ENCODE measurements at regions not wholly inside any gene's neighbourhood (a gene's known extent, or its start where the extent isn't known, plus 50 kb on each side); places are given as distances from the start of the nearest gene placed in this dataset.

DNA sequence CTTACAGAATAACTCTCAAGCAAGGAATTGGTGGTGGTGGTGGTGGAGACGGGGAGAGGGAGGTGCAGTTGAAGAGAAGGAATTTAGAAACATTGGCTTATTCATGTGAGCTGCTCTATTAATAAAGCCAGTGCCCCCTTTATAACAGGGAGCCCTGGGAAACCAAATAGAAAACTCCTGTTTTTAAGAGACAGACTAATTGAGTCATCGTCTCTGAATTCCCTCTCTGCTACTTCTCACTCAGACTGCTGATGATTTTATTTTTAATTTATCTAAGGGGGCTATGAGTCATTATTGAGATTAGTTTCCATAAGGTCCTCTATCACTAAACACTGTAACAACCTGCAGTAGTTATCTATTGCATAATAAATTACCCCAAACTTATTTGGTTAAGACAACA lies 145.9 kb upstream of the GALNT15 start:
- TF ChIP-seq, protein P1, sequence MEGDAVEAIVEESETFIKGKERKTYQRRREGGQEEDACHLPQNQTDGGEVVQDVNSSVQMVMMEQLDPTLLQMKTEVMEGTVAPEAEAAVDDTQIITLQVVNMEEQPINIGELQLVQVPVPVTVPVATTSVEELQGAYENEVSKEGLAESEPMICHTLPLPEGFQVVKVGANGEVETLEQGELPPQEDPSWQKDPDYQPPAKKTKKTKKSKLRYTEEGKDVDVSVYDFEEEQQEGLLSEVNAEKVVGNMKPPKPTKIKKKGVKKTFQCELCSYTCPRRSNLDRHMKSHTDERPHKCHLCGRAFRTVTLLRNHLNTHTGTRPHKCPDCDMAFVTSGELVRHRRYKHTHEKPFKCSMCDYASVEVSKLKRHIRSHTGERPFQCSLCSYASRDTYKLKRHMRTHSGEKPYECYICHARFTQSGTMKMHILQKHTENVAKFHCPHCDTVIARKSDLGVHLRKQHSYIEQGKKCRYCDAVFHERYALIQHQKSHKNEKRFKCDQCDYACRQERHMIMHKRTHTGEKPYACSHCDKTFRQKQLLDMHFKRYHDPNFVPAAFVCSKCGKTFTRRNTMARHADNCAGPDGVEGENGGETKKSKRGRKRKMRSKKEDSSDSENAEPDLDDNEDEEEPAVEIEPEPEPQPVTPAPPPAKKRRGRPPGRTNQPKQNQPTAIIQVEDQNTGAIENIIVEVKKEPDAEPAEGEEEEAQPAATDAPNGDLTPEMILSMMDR (conservative IDR thresholded peaks at IDR 0.05): no peak
- H3K27ac ChIP-seq: no peak overlapping the region

- H3K27ac ChIP-seq: no peak overlapping the region
- TF ChIP-seq, protein P1 (conservative IDR thresholded peaks at IDR 0.05): no peak
These were observed 144.1 kb upstream of the GALNT15 start for GRCh38 chr3:16030342-16030741.

- TF ChIP-seq, protein P1 (conservative IDR thresholded peaks at IDR 0.05): no peak
- no peak overlapping the region for H3K27ac ChIP-seq
These were observed 143.0 kb upstream of the GALNT15 start for GRCh38 chr3:16031434-16031833.

GRCh38 chr3:16033889-16034687 lies 140.4 kb upstream of the GALNT15 start:
- TF ChIP-seq, protein P1 (conservative IDR thresholded peaks at IDR 0.05): no peak

DNA sequence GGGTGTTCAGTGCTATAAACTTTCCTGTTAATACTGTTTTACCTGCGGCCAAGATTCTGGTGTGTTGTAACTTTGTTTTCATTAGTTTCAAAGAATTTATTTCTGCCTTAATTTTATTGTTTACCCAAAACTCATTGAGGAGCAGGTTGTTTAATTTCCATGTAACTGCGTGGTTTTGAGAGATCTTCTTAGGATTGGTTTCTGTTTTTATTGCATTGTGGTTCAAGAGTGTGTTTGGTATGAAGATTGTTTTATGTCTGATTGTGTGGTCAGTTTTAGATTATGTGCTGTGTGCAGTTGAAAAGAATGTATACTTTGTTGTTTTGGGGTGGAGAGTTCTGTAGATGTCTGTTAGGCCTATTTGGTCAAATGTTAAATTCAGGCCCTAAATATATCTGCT lies 133.5 kb upstream of the GALNT15 start:
- H3K27ac ChIP-seq: no peak overlapping the region
- TF ChIP-seq, protein P1 (conservative IDR thresholded peaks at IDR 0.05): no peak

More at GRCh38 chr3:16033889-16034687, 140.4 kb upstream of the GALNT15 start:
- no peak overlapping the region for H3K27ac ChIP-seq

DNA sequence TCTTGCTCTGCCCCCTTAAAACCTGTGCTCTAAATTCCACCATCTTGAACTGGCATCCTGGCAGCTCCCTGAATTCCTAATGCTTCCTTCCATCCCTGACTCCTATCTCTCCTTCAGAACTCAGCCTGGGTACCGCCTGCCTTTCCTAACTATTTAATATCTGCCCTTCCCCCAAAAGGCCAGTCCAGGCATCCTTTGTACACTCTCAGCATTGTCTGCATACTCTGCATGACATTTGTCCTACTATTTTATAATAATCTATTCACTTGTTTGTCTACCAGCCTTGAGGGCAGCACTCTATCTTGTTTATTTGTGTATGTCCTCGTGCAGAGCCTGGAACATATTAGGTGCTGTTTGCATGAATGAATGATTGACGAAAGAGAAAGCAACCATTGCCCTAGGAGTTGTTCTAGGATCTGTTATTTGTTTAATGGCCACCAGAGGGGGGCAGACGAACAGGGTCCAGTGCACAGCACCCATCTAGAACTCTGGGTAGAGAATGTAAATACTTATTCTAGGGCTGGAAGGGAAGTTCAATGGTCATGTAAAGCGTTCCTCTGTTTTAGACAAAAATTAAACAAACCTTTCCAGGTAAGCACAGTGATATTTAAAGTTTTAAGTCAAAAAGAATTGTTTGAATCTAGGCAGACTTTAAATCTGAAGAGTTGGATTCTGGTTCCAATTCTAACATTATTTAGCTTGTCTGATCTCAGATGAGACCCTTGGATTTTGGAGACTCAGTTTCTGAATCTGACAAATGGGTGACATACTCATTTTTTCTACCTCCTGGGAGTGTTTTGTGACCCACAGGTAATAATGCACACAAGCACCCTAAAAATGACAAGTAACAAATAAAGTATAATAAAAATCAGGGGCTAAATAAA lies 125.8 kb upstream of the GALNT15 start:
- no peak overlapping the region for H3K27ac ChIP-seq
- TF ChIP-seq, protein P1 (conservative IDR thresholded peaks at IDR 0.05): peak; percentile 92

Data from VCaP (cell line).